Sigmoid colon (tissue), 6 donors: ENCODE measurements at regions not wholly inside any gene's neighbourhood (a gene's known extent, or its start where the extent isn't known, plus 50 kb on each side); places are given as distances from the start of the nearest gene placed in this dataset.

ENCODE experiments used
- DNase-seq: peaks from one replicate; pipeline ENCODE4 v3.0.0-alpha.2; 2019
- H3K27ac ChIP-seq, 4 donors: fragments of 200-600 bp; sonication (generic); one replicate each; pipeline ENCODE4 v1.5.1; 2016 to 2019; ENCODE audit warnings: mild to moderate bottlenecking in 1 of 4
- H3K27me3 ChIP-seq, 3 donors: fragments of 200-600 bp; sonication (generic); one replicate each; pipeline ENCODE4 v1.5.1; 2019; ENCODE audit warnings: mild to moderate bottlenecking in 1 of 3
- H3K36me3 ChIP-seq, 4 donors: fragments of 200-600 bp; sonication (generic); one replicate each; pipeline ENCODE4 v1.5.1; 2016 to 2019
- H3K4me1 ChIP-seq, 4 donors: fragments of 200-600 bp; sonication (generic); one replicate each; pipeline ENCODE4 v1.5.1; 2017 to 2019
- H3K4me3 ChIP-seq, 4 donors: fragments of 200-600 bp; sonication (generic); one replicate each; pipeline ENCODE4 v1.5.1; 2017 to 2019; ENCODE audit warnings: mild to moderate bottlenecking in 2 of 4, moderate library complexity in 1 of 4
- H3K9me3 ChIP-seq, 4 donors: fragments of 200-600 bp in 3 of 4; sonication (generic) in 3 of 4; one replicate each; pipeline versions ENCODE4 v1.5.1 to v1.6.1; 2013 to 2019
- EP300 ChIP-seq, 4 donors: sonication (generic); formaldehyde crosslinking; IDR thresholded peaks; one replicate each; pipeline ENCODE4 v1.6.1; 2017; ENCODE audit warnings: antibody characterized with exemption in 4 of 4
- POLR2A ChIP-seq, 2 donors: fragments of 450-650 bp; IDR thresholded peaks; one replicate each; pipeline ENCODE4 v1.6.1; 2016; ENCODE audit warnings: antibody characterized with exemption in 2 of 2, mild to moderate bottlenecking in 2 of 2, moderate library complexity in 2 of 2
- POLR2AphosphoS5 ChIP-seq, 4 donors: sonication (generic); formaldehyde crosslinking; IDR thresholded peaks; one replicate each; pipeline ENCODE4 v1.6.1; 2017; ENCODE audit warnings: antibody characterized with exemption in 4 of 4
- WGBS, 2 donors: extraction: QIAGEN DNeasy Blood & Tissue Kit; methylation state at CpG; one replicate each; pipeline ENCODE4 v1.1.7; 2013; 5-methylcytosine and 5-hydroxymethylcytosine counted together
- intact Hi-C: fragments of 100-400 bp; cut with DNase I; formaldehyde crosslinking; loops from one replicate; pipeline ENCODE4 v1.15.1; 2023
- TF ChIP-seq, protein P1 (sequence below), 4 experiments: fragments of 450-650 bp in 3 of 4; fragments of 200-600 bp in 1 of 4; IDR thresholded peaks; one replicate each; pipeline ENCODE4 v1.5.1; 2016 to 2019; ENCODE audit warnings: antibody characterized with exemption in 4 of 4, mild to moderate bottlenecking in 3 of 4, moderate library complexity in 2 of 4
- donor health status: healthy with polysubstance abuse.
- donor health status: healthy.

DNA sequence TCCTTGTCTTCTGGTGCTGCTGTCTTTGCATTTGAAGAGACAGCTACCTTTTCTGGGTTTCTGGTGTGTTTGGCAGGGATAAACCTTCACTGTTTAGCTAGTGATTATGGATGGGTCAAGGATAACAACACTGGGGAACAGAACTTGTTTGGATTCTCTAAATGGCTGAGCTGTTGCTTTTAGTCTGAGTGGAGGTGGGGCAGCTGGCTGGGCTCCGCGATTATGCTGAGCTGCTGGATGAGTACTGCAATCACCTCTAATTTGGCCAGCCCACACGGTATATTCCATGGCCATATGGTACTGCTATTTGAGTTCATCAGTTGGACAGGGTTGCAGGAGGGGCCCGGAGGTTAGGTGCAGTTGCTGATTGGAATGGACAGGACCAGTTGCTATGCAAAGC is 361.6 kb upstream of the TFPI start:
- H3K4me1 ChIP-seq = no peaks in the 10 kb centered on the region
- intact Hi-C loops = no loop called here
- H3K36me3 ChIP-seq = no peaks in the 10 kb centered on the region
- H3K27ac ChIP-seq = no peak overlapping the region
- H3K27me3 ChIP-seq = no peaks in the 10 kb centered on the region
- no peaks in the 10 kb centered on the region for H3K9me3 ChIP-seq
- TF ChIP-seq POLR2AphosphoS5 (IDR thresholded peaks at IDR 0.05) (no peak), POLR2A (IDR thresholded peaks at IDR 0.05) (no peak), EP300 (IDR thresholded peaks at IDR 0.05) (no peak)
- TF ChIP-seq, protein P1, sequence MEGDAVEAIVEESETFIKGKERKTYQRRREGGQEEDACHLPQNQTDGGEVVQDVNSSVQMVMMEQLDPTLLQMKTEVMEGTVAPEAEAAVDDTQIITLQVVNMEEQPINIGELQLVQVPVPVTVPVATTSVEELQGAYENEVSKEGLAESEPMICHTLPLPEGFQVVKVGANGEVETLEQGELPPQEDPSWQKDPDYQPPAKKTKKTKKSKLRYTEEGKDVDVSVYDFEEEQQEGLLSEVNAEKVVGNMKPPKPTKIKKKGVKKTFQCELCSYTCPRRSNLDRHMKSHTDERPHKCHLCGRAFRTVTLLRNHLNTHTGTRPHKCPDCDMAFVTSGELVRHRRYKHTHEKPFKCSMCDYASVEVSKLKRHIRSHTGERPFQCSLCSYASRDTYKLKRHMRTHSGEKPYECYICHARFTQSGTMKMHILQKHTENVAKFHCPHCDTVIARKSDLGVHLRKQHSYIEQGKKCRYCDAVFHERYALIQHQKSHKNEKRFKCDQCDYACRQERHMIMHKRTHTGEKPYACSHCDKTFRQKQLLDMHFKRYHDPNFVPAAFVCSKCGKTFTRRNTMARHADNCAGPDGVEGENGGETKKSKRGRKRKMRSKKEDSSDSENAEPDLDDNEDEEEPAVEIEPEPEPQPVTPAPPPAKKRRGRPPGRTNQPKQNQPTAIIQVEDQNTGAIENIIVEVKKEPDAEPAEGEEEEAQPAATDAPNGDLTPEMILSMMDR (IDR thresholded peaks at IDR 0.05) = no peak
- no peak for DNase-seq
- no peak overlapping the region for H3K4me3 ChIP-seq
- WGBS, 2 donors = 87 to 90% methylated on average over 4 of the region's 4 CpGs

DNA sequence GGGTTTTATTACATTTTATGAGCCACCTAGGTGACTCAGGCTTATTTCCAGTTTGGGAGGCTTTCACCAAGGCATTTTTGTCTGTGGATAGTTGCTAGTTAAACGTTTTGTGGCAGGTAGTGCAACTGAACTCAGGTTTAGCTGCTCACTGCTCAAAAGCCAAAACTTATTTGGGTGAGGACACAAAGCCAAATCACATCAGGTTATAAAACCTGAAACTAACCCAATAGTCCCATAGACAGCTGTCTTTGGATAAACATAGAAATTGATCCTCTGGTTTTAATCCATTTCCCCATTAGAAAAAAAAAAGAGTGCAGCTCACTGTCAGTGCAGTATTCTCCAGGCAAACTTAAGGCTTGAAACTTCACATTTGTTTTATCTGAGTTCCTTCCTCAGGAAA is 362.6 kb upstream of the TFPI start:
- intact Hi-C loops = no loop called here
- no peak for DNase-seq
- 18 to 56% methylated on average over 1 of the region's 1 CpG for WGBS, 2 donors
- Histone ChIP-seq H3K27me3 (no peaks in the 10 kb centered on the region), H3K4me1 (no peaks in the 10 kb centered on the region), H3K36me3 (no peaks in the 10 kb centered on the region), H3K4me3 (no peak overlapping the region), H3K9me3 (no peaks in the 10 kb centered on the region), H3K27ac (no peak overlapping the region)
- TF ChIP-seq POLR2AphosphoS5 (IDR thresholded peaks at IDR 0.05) (no peak), POLR2A (IDR thresholded peaks at IDR 0.05) (no peak)

DNA sequence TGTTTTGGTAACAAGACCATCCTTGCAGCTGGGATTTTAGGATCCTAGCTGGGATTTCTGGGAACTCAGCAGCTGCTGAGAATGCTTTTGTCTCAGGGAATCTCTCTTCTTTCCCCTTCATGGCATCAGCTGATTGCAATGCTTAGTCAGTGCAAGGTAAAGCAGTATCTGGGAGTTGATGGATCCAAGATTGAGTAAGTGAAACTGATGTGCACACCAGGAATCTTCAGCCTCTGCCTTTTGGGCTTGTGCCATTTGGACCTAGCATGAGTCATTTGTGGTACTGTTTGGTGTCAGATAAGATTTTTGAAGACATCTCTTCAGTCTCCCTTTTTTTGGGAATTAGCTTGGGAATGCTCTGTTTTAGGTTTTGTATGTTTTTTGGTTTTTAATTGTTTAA is 363.3 kb upstream of the TFPI start:
- H3K27ac ChIP-seq = no peak overlapping the region
- H3K4me3 ChIP-seq = no peak overlapping the region
- TF ChIP-seq, protein P1 (IDR thresholded peaks at IDR 0.05) = no peak
- TF ChIP-seq POLR2A (IDR thresholded peaks at IDR 0.05) (no peak), POLR2AphosphoS5 (IDR thresholded peaks at IDR 0.05) (no peak), EP300 (IDR thresholded peaks at IDR 0.05) (no peak)
- no peaks in the 10 kb centered on the region for H3K27me3 ChIP-seq
- H3K9me3 ChIP-seq = no peaks in the 10 kb centered on the region
- no peaks in the 10 kb centered on the region for H3K36me3 ChIP-seq
- no peak for DNase-seq
- intact Hi-C loops = no loop called here
- no peaks in the 10 kb centered on the region for H3K4me1 ChIP-seq

DNA sequence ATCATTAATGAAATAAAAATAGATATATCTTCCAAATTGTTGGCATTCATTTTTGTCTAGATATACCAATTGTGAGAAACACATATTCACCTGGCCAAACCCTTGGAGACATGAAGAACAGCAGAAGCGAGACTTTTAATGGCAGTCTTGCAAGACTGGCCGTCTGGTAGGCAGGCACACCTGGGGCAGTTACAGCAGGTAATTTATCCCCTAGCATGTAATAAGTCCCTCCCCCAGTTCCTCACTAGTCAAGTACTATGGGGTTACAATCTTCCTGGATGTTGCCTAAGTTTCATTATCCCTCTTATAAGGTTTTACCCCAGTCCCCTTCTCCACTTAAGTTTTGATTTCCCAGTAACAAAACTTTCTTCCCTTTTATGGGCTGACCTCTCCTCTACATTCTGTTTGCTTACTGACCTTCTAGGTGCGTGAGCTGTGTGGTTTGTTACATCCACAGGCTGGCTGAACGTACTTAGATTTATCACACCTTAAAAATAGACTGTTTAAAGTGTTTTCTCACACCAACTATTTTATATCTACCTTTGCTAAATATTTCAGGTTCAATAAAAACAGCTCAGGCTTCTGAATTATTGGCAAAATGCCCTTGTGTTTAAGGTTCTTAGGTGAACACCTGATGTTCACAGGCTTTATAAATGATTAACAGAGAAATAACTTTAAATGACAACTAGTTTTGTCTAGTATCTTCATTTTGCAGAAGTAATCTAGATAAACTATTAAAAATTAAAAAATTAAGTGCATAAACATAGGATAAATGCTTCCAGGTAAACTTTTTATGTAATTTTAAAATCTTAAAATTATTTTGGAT is 365.0 kb upstream of the TFPI start:
- no peaks in the 10 kb centered on the region for H3K36me3 ChIP-seq
- intact Hi-C loops = no loop called here
- H3K4me3 ChIP-seq = no peak overlapping the region
- DNase-seq = no peak
- 16 to 73% methylated on average over 4 of the region's 4 CpGs for WGBS, 2 donors
- H3K4me1 ChIP-seq = no peaks in the 10 kb centered on the region
- TF ChIP-seq POLR2A (IDR thresholded peaks at IDR 0.05) (no peak), EP300 (IDR thresholded peaks at IDR 0.05) (no peak), POLR2AphosphoS5 (IDR thresholded peaks at IDR 0.05) (no peak)
- TF ChIP-seq, protein P1 (IDR thresholded peaks at IDR 0.05) = no peak
- no peaks in the 10 kb centered on the region for H3K9me3 ChIP-seq
- no peak overlapping the region for H3K27ac ChIP-seq
- no peaks in the 10 kb centered on the region for H3K27me3 ChIP-seq

DNA sequence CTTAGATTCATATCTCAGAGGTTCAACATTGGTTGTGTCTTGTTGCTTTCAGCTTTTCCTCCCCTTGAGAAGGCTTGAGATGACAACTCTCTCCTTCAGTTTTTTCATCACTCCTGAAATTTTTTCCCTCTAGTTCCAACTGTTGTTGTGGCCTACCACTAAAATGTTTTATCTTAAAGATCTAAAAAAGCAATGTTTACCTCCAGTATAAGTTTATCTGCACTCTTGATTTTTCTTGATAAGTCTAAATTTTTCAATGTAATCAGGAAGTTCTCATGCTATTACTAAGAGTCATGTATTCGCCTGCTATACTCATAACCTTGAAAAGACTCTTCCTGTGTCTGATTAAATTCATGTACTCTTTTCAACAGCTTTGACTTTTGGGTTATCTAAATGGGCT is 366.3 kb upstream of the TFPI start:
- Histone ChIP-seq H3K9me3 (no peaks in the 10 kb centered on the region), H3K4me1 (no peaks in the 10 kb centered on the region), H3K36me3 (no peaks in the 10 kb centered on the region), H3K27ac (no peak overlapping the region), H3K27me3 (no peaks in the 10 kb centered on the region), H3K4me3 (no peak overlapping the region)
- intact Hi-C loops = no loop called here
- no peak for DNase-seq
- 72 to 77% methylated on average over 1 of the region's 1 CpG for WGBS, 2 donors
- TF ChIP-seq EP300 (IDR thresholded peaks at IDR 0.05) = no peak
- no peak for TF ChIP-seq POLR2A (IDR thresholded peaks at IDR 0.05)
- TF ChIP-seq, protein P1 (IDR thresholded peaks at IDR 0.05) = no peak
- no peak for TF ChIP-seq POLR2AphosphoS5 (IDR thresholded peaks at IDR 0.05)
